Breast epithelium (tissue), 3 donors: ENCODE measurements at regions not wholly inside any gene's neighbourhood (a gene's known extent, or its start where the extent isn't known, plus 50 kb on each side); places are given as distances from the start of the nearest gene placed in this dataset.

Experiments used
- POLR2A ChIP-seq: fragments of 450-650 bp; IDR thresholded peaks from one replicate; pipeline ENCODE4 v1.6.1; 2016; ENCODE audit warnings: antibody characterized with exemption, mild to moderate bottlenecking, moderate library complexity
- TF ChIP-seq, protein P1 (sequence below), 3 donors: fragments of 450-650 bp; IDR thresholded peaks; one replicate each; pipeline ENCODE4 v1.5.1; 2016 to 2017; ENCODE audit warnings: antibody characterized with exemption in 3 of 3, mild to moderate bottlenecking in 3 of 3, moderate library complexity in 3 of 3

DNA sequence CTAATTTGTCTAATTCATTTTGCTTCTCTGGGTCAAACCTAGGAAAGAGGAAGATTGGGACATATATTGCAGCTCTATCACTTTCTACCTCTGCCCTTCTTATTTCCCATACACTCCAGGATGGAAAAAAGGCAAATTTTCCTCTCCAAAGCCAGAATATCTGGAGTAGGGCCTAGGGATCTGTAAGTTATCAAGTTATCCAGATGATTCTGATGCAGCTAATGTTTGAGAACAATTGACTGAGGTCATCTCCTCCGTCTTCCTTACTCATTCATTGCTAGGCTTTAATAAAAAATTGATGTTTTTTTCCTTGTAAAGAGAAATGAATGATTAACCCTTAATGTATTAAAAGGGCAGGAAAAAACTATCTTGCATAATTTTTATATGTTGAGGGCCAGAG, 211.9 kb upstream of the GLI3 start:
- TF ChIP-seq, protein P1, sequence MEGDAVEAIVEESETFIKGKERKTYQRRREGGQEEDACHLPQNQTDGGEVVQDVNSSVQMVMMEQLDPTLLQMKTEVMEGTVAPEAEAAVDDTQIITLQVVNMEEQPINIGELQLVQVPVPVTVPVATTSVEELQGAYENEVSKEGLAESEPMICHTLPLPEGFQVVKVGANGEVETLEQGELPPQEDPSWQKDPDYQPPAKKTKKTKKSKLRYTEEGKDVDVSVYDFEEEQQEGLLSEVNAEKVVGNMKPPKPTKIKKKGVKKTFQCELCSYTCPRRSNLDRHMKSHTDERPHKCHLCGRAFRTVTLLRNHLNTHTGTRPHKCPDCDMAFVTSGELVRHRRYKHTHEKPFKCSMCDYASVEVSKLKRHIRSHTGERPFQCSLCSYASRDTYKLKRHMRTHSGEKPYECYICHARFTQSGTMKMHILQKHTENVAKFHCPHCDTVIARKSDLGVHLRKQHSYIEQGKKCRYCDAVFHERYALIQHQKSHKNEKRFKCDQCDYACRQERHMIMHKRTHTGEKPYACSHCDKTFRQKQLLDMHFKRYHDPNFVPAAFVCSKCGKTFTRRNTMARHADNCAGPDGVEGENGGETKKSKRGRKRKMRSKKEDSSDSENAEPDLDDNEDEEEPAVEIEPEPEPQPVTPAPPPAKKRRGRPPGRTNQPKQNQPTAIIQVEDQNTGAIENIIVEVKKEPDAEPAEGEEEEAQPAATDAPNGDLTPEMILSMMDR (IDR thresholded peaks at IDR 0.05), result no peak
- no peak for TF ChIP-seq POLR2A
